GM11168 (cell line): ENCODE measurements at regions not wholly inside any gene's neighbourhood (a gene's known extent, or its start where the extent isn't known, plus 50 kb on each side); places are given as distances from the start of the nearest gene placed in this dataset.

Source experiments
- in situ Hi-C: fragments of 300-500 bp; cut with MboI; formaldehyde crosslinking; loops from one replicate; pipeline ENCODE4 v1.12.0; 2022; ENCODE audit warnings: low sequenced_read_pairs; ENCODE audit not compliant: unreplicated experiment

- in situ Hi-C loops = no loop called here
Observed at GRCh38 chr2:221283896-221284545, 288.1 kb downstream of the EPHA4 start.

- in situ Hi-C loops = no loop called here
Observed at GRCh38 chr2:221285148-221285547, 287.0 kb downstream of the EPHA4 start.

- in situ Hi-C loops = no loop called here
Observed at GRCh38 chr2:221286406-221286805, 285.7 kb downstream of the EPHA4 start.

GRCh38 chr2:221289389-221289788 lies 282.7 kb downstream of the EPHA4 start:
- in situ Hi-C loops = no loop called here

- in situ Hi-C loops = no loop called here
Observed at GRCh38 chr2:221289846-221290245, 282.3 kb downstream of the EPHA4 start.

- in situ Hi-C loops = no loop called here
Observed at GRCh38 chr2:221293949-221294742, 278.0 kb downstream of the EPHA4 start.

- in situ Hi-C loops = no loop called here
Observed at GRCh38 chr2:221304916-221305315, 267.2 kb downstream of the EPHA4 start.

GRCh38 chr2:221308507-221309066 lies 263.5 kb downstream of the EPHA4 start:
- in situ Hi-C loops = no loop called here

- in situ Hi-C loops = no loop called here
Observed at GRCh38 chr2:221309892-221310583, 262.1 kb downstream of the EPHA4 start.

GRCh38 chr2:221310730-221311129 lies 261.4 kb downstream of the EPHA4 start:
- in situ Hi-C loops = no loop called here

GRCh38 chr2:221312634-221313033 lies 259.5 kb downstream of the EPHA4 start:
- in situ Hi-C loops = no loop called here

- in situ Hi-C loops = no loop called here
Observed at GRCh38 chr2:221314786-221315185, 257.3 kb downstream of the EPHA4 start.

- in situ Hi-C loops = no loop called here
Observed at GRCh38 chr2:221318376-221319130, 253.6 kb downstream of the EPHA4 start.

GRCh38 chr2:221322741-221323140 lies 249.4 kb downstream of the EPHA4 start:
- in situ Hi-C loops = no loop called here

- in situ Hi-C loops = no loop called here
Observed at GRCh38 chr2:221323513-221323912, 248.6 kb downstream of the EPHA4 start.

GRCh38 chr2:221330436-221330835 lies 241.7 kb downstream of the EPHA4 start:
- in situ Hi-C loops = no loop called here

GRCh38 chr2:221334481-221335218 lies 237.5 kb downstream of the EPHA4 start:
- in situ Hi-C loops = no loop called here

- in situ Hi-C loops = no loop called here
Observed at GRCh38 chr2:221335219-221335752, 236.8 kb downstream of the EPHA4 start.

GRCh38 chr2:221336967-221337366 lies 235.1 kb downstream of the EPHA4 start:
- in situ Hi-C loops = no loop called here
